Islet of Langerhans (tissue), 1 donor: ENCODE measurements at regions not wholly inside any gene's neighbourhood (a gene's known extent, or its start where the extent isn't known, plus 50 kb on each side); places are given as distances from the start of the nearest gene placed in this dataset.
"Not testable (repeated sequence)": the region's sequence is repeated elsewhere in the genome, so short reads cannot be mapped to it uniquely, and the experiment has no call there.

Experiments
- FAIRE-seq: peaks from one replicate; lab custom pipeline; 2011; peaks lifted over from hg19 to GRCh38; lab: Jason Lieb, UNC

DNA sequence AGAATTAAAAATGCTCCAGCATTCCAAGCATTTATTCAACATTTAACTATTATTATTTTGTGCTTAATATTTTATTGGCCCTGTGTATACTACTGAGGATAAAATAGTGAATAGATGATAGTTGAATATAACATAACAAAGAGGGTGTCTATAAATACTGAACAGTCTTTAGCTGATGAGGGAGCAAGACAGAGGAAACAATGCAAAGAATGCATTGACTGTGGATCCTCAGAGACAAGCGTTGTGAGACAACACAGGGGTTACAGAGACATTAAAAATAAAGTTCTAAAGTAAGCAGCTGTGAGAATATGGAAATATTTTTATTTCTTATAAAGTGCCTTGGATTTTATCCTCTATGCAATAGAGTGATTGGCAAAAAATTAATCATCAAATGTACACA lies 1133.1 kb downstream of the PLA2G4A start:
- no peak for FAIRE-seq

- FAIRE-seq: no peak
These were observed 1143.1 kb downstream of the PLA2G4A start for GRCh38 chr1:187971851-187972250.

GRCh38 chr1:187977298-187977697 lies 1148.5 kb downstream of the PLA2G4A start:
- FAIRE-seq: no peak

DNA sequence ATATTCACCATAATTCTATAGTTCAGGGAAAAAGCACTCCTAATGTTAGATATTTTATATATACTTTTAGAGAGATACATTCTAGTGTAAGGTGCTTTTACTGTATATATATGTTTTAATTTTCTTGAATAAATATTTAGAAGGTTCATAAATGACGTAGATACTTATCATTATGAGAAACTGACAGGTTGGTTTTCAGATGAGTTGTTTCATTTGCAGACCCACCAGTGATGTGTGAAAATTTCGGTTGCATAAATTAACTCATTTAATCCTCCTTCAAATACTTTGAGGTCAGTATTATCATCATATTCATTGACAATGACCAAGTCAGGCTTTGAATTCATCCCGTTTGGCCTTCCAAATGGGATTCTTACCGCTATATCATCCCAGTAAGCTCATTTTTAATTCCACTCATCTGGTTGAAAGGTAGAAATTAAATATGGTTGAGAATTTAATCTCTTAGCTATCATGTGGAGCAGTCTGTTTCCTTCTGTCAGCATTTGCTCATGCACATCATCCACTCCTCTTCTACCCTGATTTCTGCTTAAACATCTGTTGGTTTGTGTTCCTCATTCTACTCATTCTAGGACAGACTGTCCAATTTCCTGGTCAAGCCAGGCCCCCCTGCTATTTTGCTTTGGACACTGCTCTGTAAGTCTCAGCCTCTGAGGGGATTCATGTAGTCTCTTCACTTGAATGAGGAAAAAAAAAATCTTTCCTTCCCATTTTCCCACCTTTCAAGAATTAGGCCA lies 1156.6 kb downstream of the PLA2G4A start:
- no peak for FAIRE-seq

- FAIRE-seq: no peak
These were observed 1157.3 kb downstream of the PLA2G4A start for GRCh38 chr1:187985897-187986654.

DNA sequence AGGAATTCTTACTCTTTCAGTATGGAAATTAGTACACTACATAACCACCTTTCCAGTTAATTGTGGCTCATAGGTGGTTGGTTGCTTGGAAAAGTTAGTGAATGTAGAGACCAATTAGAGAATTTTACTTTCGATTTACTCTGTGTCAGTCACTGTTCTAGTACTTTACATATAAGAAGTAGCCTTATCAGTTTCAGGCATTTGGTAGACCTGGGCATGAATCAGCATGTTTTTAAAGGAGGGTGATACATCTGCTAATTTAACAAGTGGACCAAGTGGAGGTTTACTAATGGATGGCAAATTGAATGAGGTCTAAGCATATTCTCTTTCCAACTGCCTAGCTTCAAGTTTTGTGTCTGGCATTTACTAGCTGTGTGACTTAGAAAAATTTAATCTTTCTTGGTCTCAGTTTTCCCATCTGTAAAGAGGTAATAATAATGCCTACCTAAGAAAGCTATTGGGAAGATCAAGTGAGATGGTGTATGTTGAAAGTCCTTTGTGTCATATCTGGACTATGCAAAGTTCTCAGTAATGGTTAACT lies 1158.6 kb downstream of the PLA2G4A start:
- no peak for FAIRE-seq

- peak; percentile 47 for FAIRE-seq
These were observed 1163.2 kb downstream of the PLA2G4A start for GRCh38 chr1:187991944-187992343.

- no peak for FAIRE-seq
These were observed 1168.0 kb downstream of the PLA2G4A start for GRCh38 chr1:187996780-187997179.

GRCh38 chr1:187999973-188000372 lies 1171.2 kb downstream of the PLA2G4A start:
- no peak for FAIRE-seq

DNA sequence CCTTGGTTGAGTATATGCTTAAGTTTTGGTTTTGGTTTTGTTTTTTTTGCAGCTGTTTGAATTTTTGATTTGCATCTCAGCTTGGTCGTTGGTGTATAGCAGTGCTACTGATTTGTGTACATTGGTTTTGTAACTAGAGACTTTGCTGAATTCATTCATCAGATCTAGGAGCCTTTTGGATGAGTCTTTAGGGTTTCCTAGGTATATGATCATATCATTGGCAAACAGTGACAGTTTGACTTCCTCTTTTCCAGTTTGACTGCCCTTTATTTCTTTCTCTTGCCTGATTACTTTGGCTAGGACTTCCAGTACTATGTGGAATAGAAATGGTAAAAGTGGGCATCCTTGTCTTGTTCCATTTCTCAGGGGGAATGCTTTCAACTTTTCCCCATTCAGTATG lies 1174.9 kb downstream of the PLA2G4A start:
- not testable (repeated sequence) for FAIRE-seq

DNA sequence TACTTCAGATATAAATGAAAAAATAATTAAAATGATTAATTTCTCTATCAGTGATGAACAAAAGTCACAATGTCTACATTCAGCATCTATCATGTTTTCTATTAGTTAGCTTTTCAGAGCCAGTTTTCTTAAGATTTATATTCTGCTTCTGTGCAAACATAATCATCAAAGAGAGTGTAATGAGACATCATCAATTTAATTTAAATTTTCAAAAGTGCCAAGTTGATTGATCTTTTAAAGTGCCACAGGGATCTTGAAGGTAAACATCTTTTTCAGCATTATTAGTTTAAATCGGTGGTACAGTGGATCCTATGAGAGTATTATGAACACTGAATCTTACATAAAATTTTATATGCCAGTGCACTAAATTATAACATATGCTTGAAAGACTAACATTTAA lies 1176.1 kb downstream of the PLA2G4A start:
- peak; percentile 61 for FAIRE-seq

DNA sequence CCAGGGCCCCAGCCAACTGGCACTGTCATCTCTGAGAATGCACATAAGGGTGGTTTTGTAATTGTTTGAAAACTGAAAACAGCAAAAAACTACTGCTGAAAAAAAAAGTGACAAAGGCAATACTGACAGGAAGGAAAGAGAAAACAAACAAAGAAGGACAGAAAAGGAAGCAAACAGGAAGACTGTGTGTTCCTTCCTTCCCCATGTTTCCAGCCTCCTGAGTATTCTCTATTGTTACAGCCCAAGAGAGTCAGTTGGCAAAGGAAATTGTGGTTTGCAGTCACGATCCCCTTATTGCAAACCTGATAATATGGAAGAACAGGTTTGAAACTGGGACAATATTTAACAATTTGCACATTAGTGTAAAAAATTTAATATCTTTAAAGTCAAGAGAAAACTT lies 1177.6 kb downstream of the PLA2G4A start:
- FAIRE-seq: no peak

GRCh38 chr1:188013222-188013849 lies 1184.6 kb downstream of the PLA2G4A start:
- not testable (repeated sequence) for FAIRE-seq

- no peak for FAIRE-seq
These were observed 1189.2 kb downstream of the PLA2G4A start for GRCh38 chr1:188017921-188018320.

DNA sequence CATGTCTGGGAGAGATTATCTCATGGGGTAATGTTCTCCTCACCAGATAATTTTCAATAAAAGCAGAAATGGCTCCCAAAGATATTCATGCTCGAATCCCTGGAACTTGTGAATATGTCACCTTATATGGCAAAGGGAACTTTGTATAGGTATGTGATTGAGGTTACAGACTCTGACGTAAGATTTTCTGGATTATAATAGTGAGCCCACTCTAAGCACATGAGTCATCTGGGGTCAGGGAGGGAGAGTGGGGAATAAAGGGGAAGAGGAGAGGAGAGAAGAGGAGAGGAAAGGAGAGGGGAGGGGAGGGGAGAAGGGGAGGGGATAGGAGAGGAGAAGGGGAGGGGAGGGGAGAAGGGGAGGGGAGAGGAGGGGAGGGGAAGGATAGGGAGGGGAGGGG lies 1193.9 kb downstream of the PLA2G4A start:
- no peak for FAIRE-seq

- FAIRE-seq: no peak
These were observed 1194.5 kb downstream of the PLA2G4A start for GRCh38 chr1:188023206-188023605.

DNA sequence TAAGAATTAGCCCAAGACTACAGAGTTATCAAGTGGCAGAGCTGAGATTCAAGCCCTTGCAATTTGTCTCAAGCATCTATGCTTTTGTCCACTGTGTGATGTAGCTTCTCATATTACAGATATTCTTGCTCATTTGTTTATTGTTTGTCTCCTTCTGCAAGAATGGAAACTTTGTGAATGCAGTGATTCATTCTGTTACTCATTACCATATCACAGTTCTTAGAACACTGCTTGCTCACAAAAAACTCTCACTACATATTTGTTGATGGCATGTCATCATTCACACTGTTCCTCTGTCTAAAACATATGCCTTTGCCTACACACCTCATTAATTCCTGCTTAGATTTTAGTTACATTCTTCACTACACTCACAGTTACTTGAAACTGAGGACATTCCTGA lies 1198.9 kb downstream of the PLA2G4A start:
- no peak for FAIRE-seq

DNA sequence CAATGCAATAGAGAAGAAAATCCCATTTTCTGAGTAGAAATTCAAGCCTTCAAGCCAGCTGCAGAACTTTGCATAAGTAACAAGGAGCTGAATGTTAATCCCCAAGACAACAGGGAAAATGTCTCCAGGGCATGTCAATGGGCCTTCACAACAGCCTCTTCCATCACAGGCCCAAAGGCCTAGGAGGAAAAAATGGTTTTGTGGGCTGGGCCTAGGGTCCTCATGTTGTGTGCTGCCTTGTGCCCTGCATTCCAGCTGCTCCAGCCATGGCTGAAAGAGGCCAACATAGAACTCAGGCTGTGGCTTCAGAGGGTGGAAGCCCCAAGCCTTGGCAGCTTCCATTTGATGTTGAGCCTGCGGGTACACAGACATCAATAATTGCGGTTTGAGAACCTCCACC lies 1208.8 kb downstream of the PLA2G4A start:
- FAIRE-seq: not testable (repeated sequence)

- no peak for FAIRE-seq
These were observed 1214.9 kb downstream of the PLA2G4A start for GRCh38 chr1:188043536-188044245.

GRCh38 chr1:188050250-188050649 lies 1221.5 kb downstream of the PLA2G4A start:
- FAIRE-seq: no peak

DNA sequence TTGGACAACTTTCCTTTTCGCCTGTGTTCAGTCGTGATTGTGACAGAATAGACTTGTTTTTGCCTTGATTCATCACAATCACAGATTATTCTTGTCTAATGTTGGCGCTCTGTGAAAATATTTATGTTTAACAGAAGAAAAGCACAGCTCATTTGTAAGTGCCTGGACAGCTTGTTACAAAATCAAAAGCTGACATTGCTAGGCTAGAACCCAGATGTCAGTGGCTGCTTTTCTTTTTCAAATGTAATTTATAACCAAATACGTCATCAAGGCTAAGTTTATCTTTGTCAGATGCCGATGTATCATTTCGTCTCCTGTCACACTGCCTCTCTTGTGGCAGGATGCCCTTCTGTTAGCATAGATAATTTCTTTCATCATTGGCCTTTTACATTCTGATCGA lies 1227.3 kb downstream of the PLA2G4A start:
- no peak for FAIRE-seq

DNA sequence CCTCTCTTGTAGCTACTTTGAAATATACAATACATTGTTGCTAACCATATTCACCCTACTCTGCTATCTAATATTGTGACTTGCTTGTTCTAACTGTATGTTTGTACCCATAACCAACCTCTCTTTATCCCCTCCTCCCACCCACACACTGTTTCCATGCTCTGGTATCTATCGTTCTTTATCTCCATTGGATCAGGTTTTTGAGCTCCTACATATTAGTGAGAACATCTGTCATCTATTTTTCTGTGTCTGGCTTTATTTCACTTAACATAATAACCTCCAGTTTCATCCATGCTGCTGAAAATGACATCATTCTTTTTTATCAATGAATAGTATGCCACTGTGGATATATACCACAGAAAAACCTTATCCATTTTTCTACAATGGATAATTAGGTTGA lies 1230.1 kb downstream of the PLA2G4A start:
- no peak for FAIRE-seq
